Common myeloid progenitor, CD34-positive (primary cell): ENCODE measurements at regions not wholly inside any gene's neighbourhood (a gene's known extent, or its start where the extent isn't known, plus 50 kb on each side); places are given as distances from the start of the nearest gene placed in this dataset.

Source experiments
- CTCF ChIA-PET: fragments of 350-600 bp; sonication (Branson Sonifier 250); formaldehyde crosslinking; loops from one replicate; lab custom pipeline; 2021; ENCODE audit warnings: antibody characterized with exemption; lab: Charles Lee
- POLR2A ChIA-PET: fragments of 350-600 bp; sonication (Branson Sonifier 250); formaldehyde crosslinking; loops from one replicate; lab custom pipeline; 2021; ENCODE audit warnings: antibody characterized with exemption; lab: Charles Lee
- DNase-seq, 3 donors: peaks; one replicate each; pipeline versions ENCODE4 v3.0.0 to v3.0.0-alpha.2; 2013
- H3K27ac ChIP-seq, 2 experiments: 1 replicate in 1 of 2; 2 replicates in 1 of 2; pipeline ENCODE4 v1.7.0; 2013; ENCODE audit warnings: inconsistent platforms in 2 of 2, low read length in 2 of 2, mild to moderate bottlenecking in 2 of 2, low read depth in 1 of 2, moderate library complexity in 1 of 2; ENCODE audit not compliant: severe bottlenecking in 2 of 2, insufficient read depth in 1 of 2, poor library complexity in 1 of 2
- H3K27me3 ChIP-seq, 5 experiments: replicated peaks in 2 of 5; 1 replicate in 3 of 5; 2 replicates in 2 of 5; pipeline versions ENCODE4 v1.6.1 to v1.7.0; 2013; ENCODE audit warnings: low read length in 4 of 5, mild to moderate bottlenecking in 2 of 5, moderate library complexity in 2 of 5, inconsistent platforms in 1 of 5; ENCODE audit not compliant: insufficient read depth in 5 of 5, control insufficient read depth in 4 of 5
- H3K36me3 ChIP-seq, 4 experiments: 1 replicate in 2 of 4; 2 replicates in 2 of 4; pipeline versions ENCODE4 v1.6.1 to v1.7.0; 2013; ENCODE audit warnings: low read length in 3 of 4, control low read depth in 1 of 4, mild to moderate bottlenecking in 1 of 4; ENCODE audit not compliant: control insufficient read depth in 4 of 4, insufficient read depth in 4 of 4
- H3K4me1 ChIP-seq, 4 experiments: 1 replicate in 3 of 4; 2 replicates in 1 of 4; pipeline versions ENCODE4 v1.6.1 to v1.7.1; 2013; ENCODE audit warnings: low read length in 3 of 4, mild to moderate bottlenecking in 3 of 4, control low read depth in 1 of 4, inconsistent platforms in 1 of 4, moderate library complexity in 1 of 4; ENCODE audit not compliant: control insufficient read depth in 4 of 4, insufficient read depth in 4 of 4; ENCODE audit errors: control extremely low read depth in 1 of 4
- H3K4me3 ChIP-seq, 7 experiments: 1 replicate in 4 of 7; 2 replicates in 3 of 7; pipeline versions ENCODE4 v1.5.1 to v1.7.0; 2013; ENCODE audit warnings: mild to moderate bottlenecking in 7 of 7, low read length in 6 of 7, moderate library complexity in 6 of 7, inconsistent platforms in 2 of 7, low read depth in 2 of 7, control low read depth in 1 of 7; ENCODE audit not compliant: insufficient read depth in 4 of 7, control insufficient read depth in 1 of 7; ENCODE audit errors: extremely low read depth in 1 of 7
- H3K9me3 ChIP-seq, 5 experiments: 1 replicate in 4 of 5; 2 replicates in 1 of 5; pipeline versions ENCODE4 v1.6.1 to v1.7.1; 2013; ENCODE audit warnings: low read length in 4 of 5, mild to moderate bottlenecking in 2 of 5, inconsistent platforms in 1 of 5, low read depth in 1 of 5, moderate library complexity in 1 of 5; ENCODE audit not compliant: control insufficient read depth in 4 of 5, insufficient read depth in 2 of 5; ENCODE audit errors: control extremely low read depth in 1 of 5
- WGBS: methylation state at CpG from one replicate; pipeline ENCODE4 v1.1.5; 2013; ENCODE audit not compliant: insufficient coverage; 5-methylcytosine and 5-hydroxymethylcytosine counted together

GRCh38 chr20:59458645-59459044, 145.7 kb upstream of the PHACTR3 start:
- ChIA-PET CTCF (no interaction called here), POLR2A (no interaction called here)
- DNase-seq = no peak
- no peak overlapping the region for H3K4me3 ChIP-seq
- H3K27me3 ChIP-seq = peaks cover 0 to 12% (median 6%) of the 10 kb centered on the region in 5 experiments
- no peaks in the 10 kb centered on the region for H3K9me3 ChIP-seq
- WGBS = 100% methylated on average over 2 of the region's 2 CpGs
- H3K27ac ChIP-seq = no peak overlapping the region
- H3K4me1 ChIP-seq = peaks cover 0 to 1% (median 0%) of the 10 kb centered on the region in 4 experiments
- H3K36me3 ChIP-seq = no peaks in the 10 kb centered on the region

GRCh38 chr20:59459586-59459985, 144.8 kb upstream of the PHACTR3 start:
- no peaks in the 10 kb centered on the region for H3K9me3 ChIP-seq
- H3K27me3 ChIP-seq = peaks cover 0 to 14% (median 6%) of the 10 kb centered on the region in 5 experiments
- H3K27ac ChIP-seq = no peak overlapping the region
- no peak overlapping the region for H3K4me3 ChIP-seq
- DNase-seq = no peak
- ChIA-PET POLR2A (no interaction called here), CTCF (no interaction called here)
- 89% methylated on average over 5 of the region's 6 CpGs for WGBS
- H3K36me3 ChIP-seq = no peaks in the 10 kb centered on the region
- H3K4me1 ChIP-seq = peaks cover 0 to 1% (median 0%) of the 10 kb centered on the region in 4 experiments

GRCh38 chr20:59460352-59460751, 144.0 kb upstream of the PHACTR3 start:
- DNase-seq = no peak
- Histone ChIP-seq H3K36me3 (no peaks in the 10 kb centered on the region), H3K4me1 (peaks cover 0 to 1% (median 0%) of the 10 kb centered on the region in 4 experiments), H3K27me3 (peaks cover 0 to 13% (median 6%) of the 10 kb centered on the region in 5 experiments), H3K27ac (no peak overlapping the region), H3K9me3 (no peaks in the 10 kb centered on the region), H3K4me3 (no peak overlapping the region)
- CTCF ChIA-PET = interaction anchor here (0.8 to 1.2 kb wide), 2 partner anchors 9 to 613 kb away, joined by 3 read pairs; no protein-coding TSS in a partner anchor
- POLR2A ChIA-PET = no interaction called here
- 89% methylated on average over 6 of the region's 9 CpGs for WGBS

GRCh38 chr20:59461526-59461925, 142.8 kb upstream of the PHACTR3 start:
- POLR2A ChIA-PET = no interaction called here
- no peak overlapping the region for H3K4me3 ChIP-seq
- DNase-seq = no peak
- CTCF ChIA-PET = no interaction called here
- no peak overlapping the region for H3K27ac ChIP-seq
- no peaks in the 10 kb centered on the region for H3K9me3 ChIP-seq
- 78% methylated on average over 14 of the region's 14 CpGs for WGBS
- no peaks in the 10 kb centered on the region for H3K36me3 ChIP-seq
- peaks cover 0 to 10% (median 6%) of the 10 kb centered on the region in 5 experiments for H3K27me3 ChIP-seq
- H3K4me1 ChIP-seq = no peaks in the 10 kb centered on the region

- CTCF ChIA-PET = no interaction called here
Observed at GRCh38 chr20:59462249-59462648, 142.1 kb upstream of the PHACTR3 start.

GRCh38 chr20:59463541-59463940, 140.8 kb upstream of the PHACTR3 start:
- ChIA-PET POLR2A (no interaction called here), CTCF (no interaction called here)
- Histone ChIP-seq H3K27me3 (peaks cover 0 to 10% (median 5%) of the 10 kb centered on the region in 5 experiments), H3K27ac (no peak overlapping the region), H3K4me1 (no peaks in the 10 kb centered on the region), H3K36me3 (no peaks in the 10 kb centered on the region), H3K9me3 (no peaks in the 10 kb centered on the region), H3K4me3 (no peak overlapping the region)
- no peak for DNase-seq
- WGBS = 100% methylated on average over 2 of the region's 2 CpGs

More at GRCh38 chr20:59462249-59462648, 142.1 kb upstream of the PHACTR3 start:
- Histone ChIP-seq H3K27me3 (peaks cover 0 to 10% (median 6%) of the 10 kb centered on the region in 5 experiments), H3K9me3 (no peaks in the 10 kb centered on the region), H3K36me3 (no peaks in the 10 kb centered on the region), H3K4me3 (no peak overlapping the region), H3K4me1 (no peaks in the 10 kb centered on the region), H3K27ac (no peak overlapping the region)
- no peak for DNase-seq
- 89% methylated on average over 6 of the region's 10 CpGs for WGBS
- POLR2A ChIA-PET = no interaction called here

- no peak overlapping the region for H3K4me3 ChIP-seq
- no peak for DNase-seq
- no peaks in the 10 kb centered on the region for H3K4me1 ChIP-seq
- no peaks in the 10 kb centered on the region for H3K36me3 ChIP-seq
- no peaks in the 10 kb centered on the region for H3K9me3 ChIP-seq
- ChIA-PET CTCF (no interaction called here), POLR2A (no interaction called here)
- H3K27ac ChIP-seq = no peak overlapping the region
- WGBS = 99% methylated on average over 13 of the region's 16 CpGs
- H3K27me3 ChIP-seq = peaks cover 0 to 6% (median 0%) of the 10 kb centered on the region in 5 experiments
Observed at GRCh38 chr20:59466107-59466815, 138.1 kb upstream of the PHACTR3 start.
